PC-9 (cell line): ENCODE measurements at regions not wholly inside any gene's neighbourhood (a gene's known extent, or its start where the extent isn't known, plus 50 kb on each side); places are given as distances from the start of the nearest gene placed in this dataset.

ENCODE experiments used
- CTCF ChIP-seq: fragments of 200-600 bp; sonication (generic); conservative IDR thresholded peaks from 2 replicates; pipeline ENCODE4 v1.6.1; 2017; ENCODE audit warnings: mixed run types, antibody characterized with exemption, mild to moderate bottlenecking, moderate library complexity
- EZH2 ChIP-seq: fragments of 200-600 bp; sonication (generic); IDR thresholded peaks from 2 replicates; pipeline ENCODE4 v1.8.0; 2017; ENCODE audit warnings: antibody characterized with exemption, low read depth

DNA sequence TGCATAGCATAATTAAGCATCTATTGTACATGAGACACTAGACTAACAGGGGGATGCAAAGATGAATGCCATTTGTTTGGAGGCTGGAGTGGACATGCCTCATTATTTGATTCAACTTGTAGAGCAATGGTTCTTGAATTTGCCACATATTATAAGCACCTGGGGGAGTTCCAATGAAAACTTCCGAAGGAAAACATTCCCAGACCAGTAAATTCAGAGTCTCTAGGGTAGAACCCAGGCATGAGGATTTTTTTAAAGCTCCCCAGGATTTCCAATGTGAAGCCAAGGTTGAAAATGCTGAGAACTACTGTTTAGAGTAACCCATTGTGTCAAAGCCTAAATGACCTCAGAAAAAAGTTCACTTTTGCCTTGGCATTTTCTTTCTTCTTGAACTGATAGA lies 93.9 kb upstream of the ITGA1 start:
- no peak for TF ChIP-seq CTCF
- no peak for TF ChIP-seq EZH2
